ENCODE measurements at regions not wholly inside any gene's neighbourhood (a gene's known extent, or its start where the extent isn't known, plus 50 kb on each side); places are given as distances from the start of the nearest gene placed in this dataset.

DNA sequence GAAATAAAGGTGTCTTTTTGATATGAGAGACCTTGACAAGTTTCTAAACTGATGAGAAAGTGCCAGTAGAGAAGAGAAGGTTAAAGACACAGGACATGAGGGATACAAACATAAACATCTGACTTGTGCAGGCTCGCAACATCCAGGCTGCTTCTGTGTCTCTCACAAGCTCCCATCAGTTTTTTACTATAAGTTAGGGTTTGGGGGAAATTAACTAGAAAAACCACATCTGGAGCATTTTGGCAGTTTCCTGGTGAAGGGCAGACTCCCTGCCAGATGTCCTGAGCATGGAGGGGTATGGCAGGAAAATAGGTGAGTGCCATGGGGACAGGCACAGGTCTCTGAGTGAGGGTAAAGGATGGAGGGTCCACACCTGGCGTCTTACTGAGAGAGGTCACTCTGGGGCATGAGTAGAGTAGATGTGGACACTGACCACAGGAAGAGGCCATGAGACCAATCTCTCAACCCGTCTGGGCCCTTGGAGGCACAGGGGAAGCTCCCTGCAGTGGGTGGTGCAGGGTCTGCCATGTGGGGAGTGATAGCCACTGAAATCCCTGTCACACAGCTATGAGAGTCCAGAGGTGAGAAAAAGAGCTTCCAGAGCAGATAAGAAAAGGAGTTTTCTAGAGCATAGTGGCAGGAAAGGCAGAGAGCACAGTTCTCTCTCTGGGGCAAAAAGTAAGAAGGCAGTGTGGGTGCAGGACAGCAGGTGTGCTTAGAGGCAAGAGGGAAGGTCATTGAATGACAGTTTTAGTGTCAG lies 193.3 kb upstream of the SYNDIG1 start:
- no peak overlapping the region for H3K14ac ChIP-seq (ENCODE audit: low read length)
- no peak overlapping the region for H2AK5ac ChIP-seq (ENCODE audit: low read depth, low read length)
- no peak overlapping the region for H4K91ac ChIP-seq (ENCODE audit: low read depth, low read length, poor library complexity)
- no peak overlapping the region for H2AFZ ChIP-seq (ENCODE audit: low read length)
- no peak overlapping the region for H4K8ac ChIP-seq (ENCODE audit: low read depth, low read length)
- H3K9ac ChIP-seq (ENCODE audit: low read depth, low read length, poor library complexity), result no peak overlapping the region
- no peak overlapping the region for H3K27ac ChIP-seq (replicated peaks; ENCODE audit: low read length)
- no peak overlapping the region for H2BK15ac ChIP-seq (ENCODE audit: low read length)
- no peak overlapping the region for H3K4me3 ChIP-seq (ENCODE audit: low read length in 2 of 2)
- H3K4ac ChIP-seq (ENCODE audit: low read length), result no peak overlapping the region
- no peak overlapping the region for H3K23ac ChIP-seq (ENCODE audit: low read depth, low read length, poor library complexity)
- no peak overlapping the region for H2BK120ac ChIP-seq (ENCODE audit: low read depth, low read length)
- H2BK12ac ChIP-seq (ENCODE audit: low read length), result no peak overlapping the region
- no peak for DNase-seq (ENCODE audit: low spot score)
- H3K18ac ChIP-seq (ENCODE audit: low read length), result no peak overlapping the region
- no peaks in the 10 kb centered on the region for H3K4me1 ChIP-seq (ENCODE audit: control insufficient read depth in 2 of 2, insufficient read depth in 1 of 2, low read depth in 1 of 2, low read length in 2 of 2)
- no peaks in the 10 kb centered on the region for H3K9me3 ChIP-seq (replicated peaks in 1 of 2; ENCODE audit: control insufficient read depth in 2 of 2, insufficient read depth in 1 of 2, low read depth in 1 of 2, low read length in 2 of 2)
- H3K27me3 ChIP-seq (ENCODE audit: control insufficient read depth in 3 of 3, insufficient read depth in 3 of 3, low read depth in 1 of 3, low read length in 3 of 3), result no peaks in the 10 kb centered on the region
- WGBS, 2 donors (ENCODE audit: extremely low coverage in 2 of 2, insufficient read length in 2 of 2, insufficient replicate concordance in 1 of 2), result no CpG with 5 or more reads among the region's 3 CpGs
- no peaks in the 10 kb centered on the region for H3K36me3 ChIP-seq (replicated peaks in 1 of 2; ENCODE audit: control insufficient read depth in 2 of 2, insufficient read depth in 2 of 2, low read length in 2 of 2)
- H2BK5ac ChIP-seq (ENCODE audit: low read length), result no peak overlapping the region
- H3K4me2 ChIP-seq (ENCODE audit: insufficient read depth, low read length, poor library complexity, severe bottlenecking), result no peak overlapping the region
- H3K79me1 ChIP-seq (ENCODE audit: low read depth, low read length), result no peaks in the 10 kb centered on the region

DNA sequence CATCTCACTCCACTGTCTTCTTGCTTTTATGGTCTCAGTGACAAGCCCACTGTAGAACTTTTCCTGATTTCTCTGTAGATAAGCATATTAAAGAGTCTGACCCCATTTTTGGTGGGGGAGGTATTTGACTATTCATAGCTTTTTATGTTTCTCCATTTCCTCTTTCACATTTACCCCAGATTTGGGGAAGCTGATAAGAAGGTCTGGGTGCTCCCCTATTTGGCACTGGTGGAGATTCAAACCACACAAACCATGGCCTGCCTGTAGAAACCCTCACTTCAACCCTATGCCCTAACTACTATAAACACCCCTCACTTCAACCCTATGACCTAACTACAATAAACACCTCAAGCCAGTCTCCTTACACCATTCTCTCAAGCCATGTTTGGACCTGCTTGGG lies 196.2 kb upstream of the SYNDIG1 start:
- Histone ChIP-seq H3K4ac (ENCODE audit: low read length) (no peak overlapping the region), H2BK15ac (ENCODE audit: low read length) (no peak overlapping the region), H4K8ac (ENCODE audit: low read depth, low read length) (no peak overlapping the region), H3K27ac (replicated peaks; ENCODE audit: low read length) (no peak overlapping the region), H3K4me3 (ENCODE audit: low read length in 2 of 2) (no peak overlapping the region), H3K23ac (ENCODE audit: low read depth, low read length, poor library complexity) (no peak overlapping the region), H2BK5ac (ENCODE audit: low read length) (no peak overlapping the region), H3K9me3 (replicated peaks in 1 of 2; ENCODE audit: control insufficient read depth in 2 of 2, insufficient read depth in 1 of 2, low read depth in 1 of 2, low read length in 2 of 2) (no peaks in the 10 kb centered on the region), H2AFZ (ENCODE audit: low read length) (no peak overlapping the region), H3K4me1 (ENCODE audit: control insufficient read depth in 2 of 2, insufficient read depth in 1 of 2, low read depth in 1 of 2, low read length in 2 of 2) (no peaks in the 10 kb centered on the region), H3K36me3 (replicated peaks in 1 of 2; ENCODE audit: control insufficient read depth in 2 of 2, insufficient read depth in 2 of 2, low read length in 2 of 2) (no peaks in the 10 kb centered on the region), H3K18ac (ENCODE audit: low read length) (no peak overlapping the region), H3K14ac (ENCODE audit: low read length) (no peak overlapping the region), H3K27me3 (ENCODE audit: control insufficient read depth in 3 of 3, insufficient read depth in 3 of 3, low read depth in 1 of 3, low read length in 3 of 3) (no peaks in the 10 kb centered on the region), H2AK5ac (ENCODE audit: low read depth, low read length) (no peak overlapping the region), H4K91ac (ENCODE audit: low read depth, low read length, poor library complexity) (no peak overlapping the region), H2BK12ac (ENCODE audit: low read length) (no peak overlapping the region), H2BK120ac (ENCODE audit: low read depth, low read length) (no peak overlapping the region), H3K9ac (ENCODE audit: low read depth, low read length, poor library complexity) (no peak overlapping the region), H3K79me1 (ENCODE audit: low read depth, low read length) (no peaks in the 10 kb centered on the region), H3K4me2 (ENCODE audit: insufficient read depth, low read length, poor library complexity, severe bottlenecking) (no peak overlapping the region)
- no peak for DNase-seq (ENCODE audit: low spot score)

DNA sequence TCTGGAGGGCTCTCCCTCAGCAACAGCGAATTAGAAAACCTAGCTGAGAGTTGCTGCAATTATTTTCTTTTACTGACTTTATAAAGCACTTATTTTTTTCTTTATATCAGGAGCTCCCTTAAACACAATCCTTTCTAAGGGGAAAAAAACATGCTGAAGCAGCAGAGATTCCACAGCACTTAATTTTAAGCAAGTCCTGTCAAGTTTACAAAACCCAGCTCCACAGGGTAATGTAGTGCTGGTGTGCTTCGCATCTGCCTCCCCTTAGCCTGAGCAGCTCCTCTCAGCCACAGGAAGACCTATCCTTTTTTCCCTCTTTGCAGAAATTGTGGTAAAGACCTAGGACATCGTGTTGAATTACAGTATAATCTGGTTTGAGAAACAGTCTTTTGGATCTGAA lies 208.1 kb upstream of the SYNDIG1 start:
- Histone ChIP-seq H4K8ac (ENCODE audit: low read depth, low read length) (no peak overlapping the region), H3K36me3 (replicated peaks in 1 of 2; ENCODE audit: control insufficient read depth in 2 of 2, insufficient read depth in 2 of 2, low read length in 2 of 2) (no peaks in the 10 kb centered on the region), H3K27me3 (ENCODE audit: control insufficient read depth in 3 of 3, insufficient read depth in 3 of 3, low read depth in 1 of 3, low read length in 3 of 3) (no peaks in the 10 kb centered on the region), H2BK15ac (ENCODE audit: low read length) (no peak overlapping the region), H3K4me3 (ENCODE audit: low read length in 2 of 2) (no peak overlapping the region), H2BK5ac (ENCODE audit: low read length) (no peak overlapping the region), H3K27ac (replicated peaks; ENCODE audit: low read length) (no peak overlapping the region), H2AFZ (ENCODE audit: low read length) (no peak overlapping the region), H3K9ac (ENCODE audit: low read depth, low read length, poor library complexity) (no peak overlapping the region), H3K23ac (ENCODE audit: low read depth, low read length, poor library complexity) (no peak overlapping the region), H3K14ac (ENCODE audit: low read length) (no peak overlapping the region), H3K18ac (ENCODE audit: low read length) (no peak overlapping the region), H2BK120ac (ENCODE audit: low read depth, low read length) (no peak overlapping the region), H4K91ac (ENCODE audit: low read depth, low read length, poor library complexity) (no peak overlapping the region), H3K4me1 (ENCODE audit: control insufficient read depth in 2 of 2, insufficient read depth in 1 of 2, low read depth in 1 of 2, low read length in 2 of 2) (no peaks in the 10 kb centered on the region), H2BK12ac (ENCODE audit: low read length) (no peak overlapping the region), H3K9me3 (replicated peaks in 1 of 2; ENCODE audit: control insufficient read depth in 2 of 2, insufficient read depth in 1 of 2, low read depth in 1 of 2, low read length in 2 of 2) (no peaks in the 10 kb centered on the region), H3K4ac (ENCODE audit: low read length) (no peak overlapping the region), H3K4me2 (ENCODE audit: insufficient read depth, low read length, poor library complexity, severe bottlenecking) (no peak overlapping the region), H3K79me1 (ENCODE audit: low read depth, low read length) (no peaks in the 10 kb centered on the region), H2AK5ac (ENCODE audit: low read depth, low read length) (no peak overlapping the region)
- WGBS, 2 donors (ENCODE audit: extremely low coverage in 2 of 2, insufficient read length in 2 of 2, insufficient replicate concordance in 1 of 2), result no CpG with 5 or more reads among the region's 3 CpGs
- no peak for DNase-seq (ENCODE audit: low spot score)

DNA sequence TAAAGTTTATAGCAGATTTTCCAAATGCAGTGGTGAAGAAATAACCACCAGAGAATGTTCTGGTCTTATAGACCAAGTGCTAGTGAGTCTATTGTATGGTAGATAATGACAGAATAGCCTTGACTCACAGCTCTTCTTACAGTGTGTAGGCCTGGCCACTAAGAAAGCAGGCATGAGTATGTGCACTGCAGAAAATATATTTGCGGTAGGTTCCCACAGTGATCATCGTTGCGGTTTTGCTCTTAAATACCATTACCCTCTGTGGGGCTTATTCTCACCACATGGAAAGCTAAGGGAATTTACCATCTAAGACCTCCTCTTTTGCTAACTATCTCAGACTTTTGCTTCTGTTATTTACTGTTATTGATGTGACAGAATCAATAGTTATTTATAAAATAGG lies 212.3 kb upstream of the SYNDIG1 start:
- H3K4ac ChIP-seq (ENCODE audit: low read length), result no peak overlapping the region
- H4K91ac ChIP-seq (ENCODE audit: low read depth, low read length, poor library complexity), result no peak overlapping the region
- whole genome bisulfite sequencing, 2 donors (ENCODE audit: extremely low coverage in 2 of 2, insufficient read length in 2 of 2, insufficient replicate concordance in 1 of 2), result no CpG with 5 or more reads among the region's 3 CpGs
- H4K8ac ChIP-seq (ENCODE audit: low read depth, low read length), result no peak overlapping the region
- no peak overlapping the region for H3K18ac ChIP-seq (ENCODE audit: low read length)
- no peak overlapping the region for H3K23ac ChIP-seq (ENCODE audit: low read depth, low read length, poor library complexity)
- H2AFZ ChIP-seq (ENCODE audit: low read length), result no peak overlapping the region
- no peaks in the 10 kb centered on the region for H3K79me1 ChIP-seq (ENCODE audit: low read depth, low read length)
- H2BK15ac ChIP-seq (ENCODE audit: low read length), result no peak overlapping the region
- no peaks in the 10 kb centered on the region for H3K27me3 ChIP-seq (ENCODE audit: control insufficient read depth in 3 of 3, insufficient read depth in 3 of 3, low read depth in 1 of 3, low read length in 3 of 3)
- no peak overlapping the region for H3K4me2 ChIP-seq (ENCODE audit: insufficient read depth, low read length, poor library complexity, severe bottlenecking)
- H3K14ac ChIP-seq (ENCODE audit: low read length), result no peak overlapping the region
- no peak overlapping the region for H2AK5ac ChIP-seq (ENCODE audit: low read depth, low read length)
- DNase-seq (ENCODE audit: low spot score), result no peak
- no peak overlapping the region for H2BK120ac ChIP-seq (ENCODE audit: low read depth, low read length)
- H2BK5ac ChIP-seq (ENCODE audit: low read length), result no peak overlapping the region
- no peak overlapping the region for H3K27ac ChIP-seq (replicated peaks; ENCODE audit: low read length)
- no peaks in the 10 kb centered on the region for H3K9me3 ChIP-seq (replicated peaks in 1 of 2; ENCODE audit: control insufficient read depth in 2 of 2, insufficient read depth in 1 of 2, low read depth in 1 of 2, low read length in 2 of 2)
- H3K9ac ChIP-seq (ENCODE audit: low read depth, low read length, poor library complexity), result no peak overlapping the region
- H3K36me3 ChIP-seq (replicated peaks in 1 of 2; ENCODE audit: control insufficient read depth in 2 of 2, insufficient read depth in 2 of 2, low read length in 2 of 2), result no peaks in the 10 kb centered on the region
- H3K4me3 ChIP-seq (ENCODE audit: low read length in 2 of 2), result no peak overlapping the region
- H3K4me1 ChIP-seq (ENCODE audit: control insufficient read depth in 2 of 2, insufficient read depth in 1 of 2, low read depth in 1 of 2, low read length in 2 of 2), result no peaks in the 10 kb centered on the region
- no peak overlapping the region for H2BK12ac ChIP-seq (ENCODE audit: low read length)

Data from neuronal stem cell (in vitro differentiated cells).